ENCODE measurements at regions not wholly inside any gene's neighbourhood (a gene's known extent, or its start where the extent isn't known, plus 50 kb on each side); places are given as distances from the start of the nearest gene placed in this dataset.
"Not testable (repeated sequence)": the region's sequence is repeated elsewhere in the genome, so short reads cannot be mapped to it uniquely, and the experiment has no call there.

GRCh38 chr5:102154791-102155605, 141.1 kb downstream of the SLCO4C1 start:
- DNase-seq (ENCODE audit: low spot score) = peak; percentile 48

- DNase-seq (ENCODE audit: low spot score) = no peak
Observed at GRCh38 chr5:102154291-102154690, 141.8 kb downstream of the SLCO4C1 start.

- peak; percentile 50 for DNase-seq (ENCODE audit: low spot score)
Observed at GRCh38 chr5:102153003-102153759, 142.9 kb downstream of the SLCO4C1 start.

DNA sequence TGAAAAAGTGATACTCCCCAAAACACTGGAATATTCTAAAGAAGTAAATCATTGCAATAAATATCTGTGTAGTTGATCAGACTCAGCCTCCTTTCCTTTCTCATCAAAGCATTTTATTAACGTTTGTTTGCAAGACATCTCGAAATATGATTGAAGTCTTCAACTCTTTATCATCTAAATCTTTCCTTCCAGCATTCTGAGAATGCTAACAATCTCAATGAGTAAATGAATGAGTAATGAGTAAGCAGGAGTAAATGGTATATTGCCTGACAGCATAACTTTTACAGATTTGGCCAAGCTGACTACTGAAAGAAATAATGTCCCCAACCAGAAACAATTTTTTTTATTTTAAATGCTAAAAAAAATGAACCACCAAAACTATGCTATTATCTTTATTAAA, 157.1 kb downstream of the SLCO4C1 start:
- DNase-seq (ENCODE audit: low spot score) = no peak

DNA sequence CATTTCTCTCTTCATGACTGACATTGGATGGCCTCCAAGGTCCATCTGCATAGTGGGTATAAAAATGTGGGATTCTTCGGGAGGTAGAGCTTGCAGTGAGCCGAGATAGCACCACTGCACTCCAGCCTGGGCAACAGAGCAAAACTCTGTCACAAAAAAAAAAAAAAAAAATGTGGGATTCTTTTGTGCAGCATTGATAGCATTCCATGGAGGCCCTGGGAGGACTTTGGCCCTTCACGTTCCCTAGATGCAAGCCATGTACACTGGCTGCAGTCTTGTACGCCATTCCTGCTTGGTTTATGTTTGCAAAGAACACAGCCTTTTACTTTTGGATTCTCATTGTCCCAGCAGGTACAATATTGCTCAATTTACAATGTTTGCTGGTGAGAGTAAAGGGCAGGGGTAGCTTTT, 157.8 kb downstream of the SLCO4C1 start:
- no peak for DNase-seq (ENCODE audit: low spot score)

DNA sequence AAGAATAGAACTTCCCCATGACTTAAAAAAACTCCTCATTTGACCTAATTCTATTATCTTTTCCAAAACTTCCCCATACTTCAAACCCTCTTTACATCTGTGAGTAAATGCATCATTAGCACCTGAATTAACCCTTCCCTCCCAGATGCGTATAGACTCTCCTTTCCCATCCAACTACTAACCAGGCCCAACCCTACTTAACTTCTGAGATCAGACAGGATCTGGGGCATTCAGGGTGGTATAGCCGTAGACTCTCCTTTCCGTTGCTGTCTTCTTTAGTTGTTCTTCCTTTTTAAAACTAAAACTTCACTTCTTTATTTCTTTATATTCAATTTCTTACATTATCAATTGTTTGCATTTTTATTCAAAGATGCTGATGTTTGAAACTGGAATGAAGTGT, 165.2 kb downstream of the SLCO4C1 start:
- no peak for DNase-seq (ENCODE audit: low spot score)

GRCh38 chr5:102130386-102130785, 165.7 kb downstream of the SLCO4C1 start:
- DNase-seq (ENCODE audit: low spot score) = no peak

DNA sequence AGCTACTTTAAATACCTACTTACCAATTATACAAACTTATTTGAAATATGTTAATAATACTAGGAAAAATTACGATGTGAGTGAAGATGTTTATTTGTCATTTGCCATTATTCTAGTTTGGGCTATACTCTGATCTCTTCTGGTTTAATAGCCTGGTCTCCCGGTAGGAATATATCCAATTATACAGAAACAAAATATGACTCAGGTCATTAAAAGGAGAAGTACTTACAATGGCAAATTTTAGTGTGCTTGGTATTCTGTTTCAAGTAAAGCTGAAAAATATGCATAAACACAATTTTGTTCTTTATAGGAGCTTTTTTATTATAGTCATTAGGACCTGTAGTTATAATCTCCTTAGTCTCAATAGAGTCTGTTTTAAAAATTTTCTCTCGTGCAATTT, 176.8 kb downstream of the SLCO4C1 start:
- no peak for DNase-seq (ENCODE audit: low spot score)

DNA sequence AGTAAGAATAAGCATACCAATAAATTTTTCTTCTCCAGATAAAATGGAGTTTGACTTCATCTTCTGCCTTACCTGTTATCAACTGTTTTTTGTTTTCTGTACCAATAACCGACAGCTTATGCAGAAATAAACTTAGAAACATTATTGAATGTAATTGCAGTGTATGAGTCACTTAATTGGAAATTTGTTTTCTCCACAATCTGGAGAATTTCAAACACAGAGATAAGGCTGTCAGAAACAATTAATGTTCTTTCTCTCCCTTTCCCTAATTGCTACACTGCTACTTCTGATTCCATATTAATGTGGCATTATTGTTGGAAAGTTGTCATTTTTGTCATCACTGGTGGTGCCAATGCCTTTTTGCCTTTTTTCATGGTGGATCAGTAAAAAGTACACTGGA, 180.3 kb downstream of the SLCO4C1 start:
- DNase-seq (ENCODE audit: low spot score) = no peak

- DNase-seq (ENCODE audit: low spot score) = no peak
Observed at GRCh38 chr5:102114525-102115069, 181.5 kb downstream of the SLCO4C1 start.

- DNase-seq (ENCODE audit: low spot score) = no peak
Observed at GRCh38 chr5:102107865-102108264, 188.2 kb downstream of the SLCO4C1 start.

DNA sequence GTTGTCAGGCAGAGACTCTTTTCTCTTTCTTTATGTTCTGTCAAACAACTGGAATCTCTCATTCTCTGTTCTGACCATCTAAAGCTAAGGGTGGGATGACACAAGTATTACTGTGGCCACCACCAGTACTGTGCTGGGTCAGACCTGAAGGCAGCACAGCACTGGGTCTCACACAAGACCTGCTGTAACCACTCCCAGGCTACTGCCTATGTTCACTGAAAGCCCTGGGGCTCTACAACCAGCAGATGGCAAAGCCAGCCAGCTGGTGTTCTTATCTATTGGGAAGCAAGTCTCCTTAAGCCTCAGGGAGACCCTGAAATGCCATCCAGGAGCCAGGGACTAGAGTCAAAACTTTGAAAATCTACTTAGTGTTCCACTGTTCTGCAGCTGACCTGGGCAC, 189.5 kb downstream of the SLCO4C1 start:
- DNase-seq (ENCODE audit: low spot score) = no peak

GRCh38 chr5:102099766-102100331, 196.2 kb downstream of the SLCO4C1 start:
- no peak for DNase-seq (ENCODE audit: low spot score)

- DNase-seq (ENCODE audit: low spot score) = not testable (repeated sequence)
Observed at GRCh38 chr5:102099083-102099482, 197.0 kb downstream of the SLCO4C1 start.

DNA sequence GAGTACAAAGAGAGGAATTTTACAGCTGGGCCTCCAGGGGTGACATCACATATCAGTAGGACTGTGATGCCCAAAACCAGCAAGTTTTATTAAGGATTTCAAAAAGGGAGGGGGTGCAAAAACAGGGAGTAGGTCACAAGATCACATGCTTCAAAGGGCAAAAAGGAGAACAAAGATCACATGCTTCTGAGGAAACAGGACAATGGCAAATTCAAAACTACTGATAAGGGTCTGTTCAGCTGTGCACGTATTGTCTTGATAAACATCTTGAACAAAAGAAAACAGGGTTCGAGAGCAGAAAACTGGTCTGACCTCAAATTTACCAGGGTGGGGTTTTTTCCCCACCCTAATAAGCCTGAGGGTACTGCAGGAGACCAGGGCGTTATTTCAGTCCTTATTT, 197.5 kb downstream of the SLCO4C1 start:
- not testable (repeated sequence) for DNase-seq (ENCODE audit: low spot score)

GRCh38 chr5:102090770-102091169, 205.3 kb downstream of the SLCO4C1 start:
- peak; percentile 55 for DNase-seq (ENCODE audit: low spot score)

DNA sequence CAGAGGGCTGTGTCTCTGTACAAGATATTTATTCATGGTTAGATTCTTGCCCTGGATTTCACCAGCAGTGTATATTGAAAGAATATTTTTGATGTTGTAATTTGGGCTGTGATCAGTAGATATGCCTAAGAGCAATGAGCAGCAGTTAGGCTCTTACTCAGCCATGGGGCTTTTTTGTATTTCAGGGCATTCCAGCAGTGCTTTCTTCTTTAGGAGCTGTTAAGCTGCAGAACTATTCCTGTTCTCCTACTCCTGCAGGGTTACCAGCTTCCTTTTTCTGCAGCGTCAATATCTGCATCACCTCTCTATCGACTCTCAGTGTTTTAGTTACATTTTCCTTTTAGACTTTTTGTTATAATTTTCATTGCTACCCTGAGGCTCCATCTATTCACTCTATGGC, 206.2 kb downstream of the SLCO4C1 start:
- no peak for DNase-seq (ENCODE audit: low spot score)

DNA sequence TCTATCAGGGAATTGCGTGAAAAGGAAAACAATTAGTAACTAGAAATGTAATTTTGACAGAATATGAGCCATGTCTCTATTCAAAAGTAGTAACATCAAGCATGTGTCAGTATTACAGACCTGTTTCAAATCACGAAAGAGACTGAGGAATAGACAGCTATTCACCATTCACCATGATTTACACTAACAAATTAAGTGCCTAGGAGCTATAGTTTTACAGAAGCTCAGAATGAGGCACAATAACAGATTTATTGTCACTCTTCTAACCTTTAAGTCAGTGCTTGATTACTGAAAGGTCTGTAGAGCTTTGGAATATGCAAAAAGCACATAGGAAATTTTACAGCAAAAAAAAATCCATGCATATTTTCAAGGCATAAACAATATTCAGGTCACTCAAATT, 208.2 kb downstream of the SLCO4C1 start:
- DNase-seq (ENCODE audit: low spot score) = no peak

DNA sequence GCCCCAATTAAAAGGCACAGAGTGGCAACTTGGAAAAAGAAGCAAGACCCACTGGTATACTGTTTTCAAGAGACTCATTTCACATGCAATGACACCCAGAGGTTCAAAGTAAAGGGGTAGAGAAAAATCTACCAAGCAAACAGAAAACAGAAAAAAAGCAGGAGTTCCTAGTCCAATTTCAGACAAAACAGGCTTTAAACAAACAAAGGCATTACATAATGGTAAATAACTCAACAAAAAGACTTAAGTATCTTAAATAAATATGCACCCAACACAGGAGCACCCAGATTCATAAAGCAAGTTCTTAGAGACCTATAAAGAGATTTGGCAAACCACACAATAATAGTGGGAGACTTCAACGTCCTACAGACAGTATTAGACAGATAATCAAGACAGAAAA, 215.8 kb downstream of the SLCO4C1 start:
- DNase-seq (ENCODE audit: low spot score) = no peak

GRCh38 chr5:102077920-102078319, 218.2 kb downstream of the SLCO4C1 start:
- DNase-seq (ENCODE audit: low spot score) = no peak

DNA sequence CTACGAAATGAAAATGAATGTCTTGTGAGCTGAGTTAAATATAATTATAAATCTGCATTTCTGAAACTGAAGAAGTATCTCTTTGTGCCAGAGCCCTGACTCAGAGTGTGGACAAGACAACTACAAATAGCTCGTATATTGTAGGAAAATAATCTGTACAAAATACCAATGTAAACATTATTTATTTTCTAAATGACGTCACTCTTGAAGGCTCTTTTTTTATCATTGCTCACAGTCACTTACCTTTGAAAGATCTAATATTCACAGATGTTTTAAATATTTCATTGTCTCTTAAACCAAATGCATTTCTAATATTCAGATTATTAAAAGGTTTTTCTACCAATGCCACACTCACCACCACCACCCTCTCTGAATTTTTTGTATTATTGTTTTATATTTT, 226.1 kb downstream of the SLCO4C1 start:
- no peak for DNase-seq (ENCODE audit: low spot score)

DNA sequence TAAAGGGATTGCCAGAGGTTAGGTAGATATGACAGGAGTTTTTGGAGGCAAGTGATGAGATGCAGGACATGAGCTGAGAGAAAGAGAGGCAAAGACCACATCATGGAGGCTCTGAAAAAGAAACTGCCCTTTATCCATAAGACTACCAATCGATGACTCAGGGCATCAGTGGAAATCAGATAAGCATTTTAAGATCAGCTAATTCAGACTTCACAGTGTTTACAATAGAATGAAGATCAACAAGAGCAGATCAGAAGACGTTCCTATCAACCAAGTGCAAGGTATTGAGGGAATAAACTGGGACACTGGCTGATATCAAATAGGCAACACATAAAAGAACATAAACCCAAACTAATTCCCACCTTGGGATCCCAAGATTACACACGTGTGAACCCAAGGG, 227.2 kb downstream of the SLCO4C1 start:
- DNase-seq (ENCODE audit: low spot score) = no peak

DNA sequence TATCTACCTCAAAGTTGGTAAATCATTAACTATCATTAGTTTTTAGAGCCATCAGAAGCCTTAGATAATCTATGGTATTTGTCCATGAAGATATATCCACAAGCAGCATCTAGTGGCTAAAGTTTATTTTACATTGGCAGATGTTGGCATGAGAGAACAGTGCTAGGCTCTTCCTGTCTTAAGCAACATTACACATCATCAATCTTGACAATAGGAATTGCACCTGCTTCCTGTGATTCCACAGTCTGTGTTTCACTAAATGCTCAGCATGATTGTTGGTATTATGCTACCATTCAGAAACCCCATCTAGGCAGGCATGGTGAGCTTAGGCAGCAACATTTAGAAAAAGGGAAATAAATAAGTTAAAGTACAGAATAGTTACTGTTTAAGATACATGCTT, 246.6 kb downstream of the SLCO4C1 start:
- DNase-seq (ENCODE audit: low spot score) = no peak

Measured in ecto neural progenitor cell (in vitro differentiated cells).